ENCODE measurements at regions not wholly inside any gene's neighbourhood (a gene's known extent, or its start where the extent isn't known, plus 50 kb on each side); places are given as distances from the start of the nearest gene placed in this dataset.

DNA sequence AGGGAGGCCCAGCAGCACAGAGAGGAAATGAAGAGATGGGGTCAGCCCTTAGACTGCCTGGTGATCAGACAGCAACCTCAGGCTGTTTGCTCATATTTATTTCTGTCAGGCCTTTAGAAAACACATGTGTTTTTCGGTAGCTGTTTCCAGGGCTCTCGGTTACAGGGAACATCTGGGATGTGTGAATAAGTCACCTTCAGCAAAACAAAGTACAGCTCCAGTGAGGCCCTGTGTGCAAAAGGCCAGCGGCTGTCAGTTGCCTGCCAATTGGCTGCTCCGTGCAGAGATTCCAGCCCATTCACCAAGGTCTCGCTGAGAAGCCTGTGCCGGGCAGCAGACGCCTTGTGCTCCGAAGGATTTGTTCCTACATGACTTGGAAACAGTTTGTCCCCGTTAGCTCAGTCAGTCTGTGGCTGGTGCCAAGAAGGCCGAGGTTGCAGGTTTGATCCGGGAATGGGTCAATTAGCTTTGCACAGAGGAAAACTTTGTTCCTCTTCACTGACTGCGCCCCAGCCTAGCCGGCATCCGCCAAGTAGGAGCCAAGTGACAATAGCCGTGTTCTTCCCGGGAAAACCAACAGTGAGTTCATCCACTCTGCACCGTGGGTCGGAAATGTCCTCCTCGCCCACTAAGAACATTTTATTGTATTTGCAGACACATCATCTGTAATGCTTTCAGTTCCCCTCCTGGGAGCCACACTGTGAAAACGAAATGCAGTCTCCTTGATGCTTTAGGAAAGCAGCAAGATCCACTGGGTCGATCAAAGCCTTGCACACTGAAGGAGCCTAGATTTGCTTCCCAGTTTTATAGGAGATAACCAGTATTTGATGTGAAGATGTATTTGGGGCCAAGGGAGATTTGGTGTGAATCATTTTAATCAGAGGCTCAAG, 315.4 kb upstream of the CDYL start:
- TF ChIP-seq EGR1 (IDR thresholded peaks at IDR 0.05), result no peak
- TF ChIP-seq NFIC (IDR thresholded peaks at IDR 0.05), result no peak
- no peak for TF ChIP-seq RAD21 (IDR thresholded peaks at IDR 0.05; ENCODE audit: low read depth)
- TF ChIP-seq CEBPB (IDR thresholded peaks at IDR 0.05), result no peak
- TF ChIP-seq CREB1 (IDR thresholded peaks at IDR 0.05; ENCODE audit: low read depth), result no peak
- no peak for TF ChIP-seq FOXM1 (IDR thresholded peaks at IDR 0.05; ENCODE audit: borderline replicate concordance, low read depth)

DNA sequence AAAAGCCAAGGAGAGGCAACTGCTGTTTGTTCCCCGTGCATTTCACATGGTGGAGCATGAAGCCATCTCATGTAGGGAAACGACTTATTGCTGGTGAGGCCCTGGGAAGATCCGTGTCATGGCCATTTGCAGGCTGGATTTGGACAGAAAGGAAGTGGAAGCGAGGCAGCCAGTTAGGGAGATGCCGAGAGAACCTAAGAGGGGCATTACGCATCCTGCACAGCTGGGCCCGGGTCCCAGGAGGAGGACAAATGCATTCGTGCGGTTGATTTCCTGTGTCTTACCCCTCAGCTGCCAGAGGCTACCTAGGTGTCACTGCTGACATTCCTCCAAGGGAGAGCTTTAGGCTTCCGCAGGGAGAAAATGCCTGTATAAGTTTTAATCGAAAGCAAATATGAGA, 316.2 kb upstream of the CDYL start:
- TF ChIP-seq, protein P1, sequence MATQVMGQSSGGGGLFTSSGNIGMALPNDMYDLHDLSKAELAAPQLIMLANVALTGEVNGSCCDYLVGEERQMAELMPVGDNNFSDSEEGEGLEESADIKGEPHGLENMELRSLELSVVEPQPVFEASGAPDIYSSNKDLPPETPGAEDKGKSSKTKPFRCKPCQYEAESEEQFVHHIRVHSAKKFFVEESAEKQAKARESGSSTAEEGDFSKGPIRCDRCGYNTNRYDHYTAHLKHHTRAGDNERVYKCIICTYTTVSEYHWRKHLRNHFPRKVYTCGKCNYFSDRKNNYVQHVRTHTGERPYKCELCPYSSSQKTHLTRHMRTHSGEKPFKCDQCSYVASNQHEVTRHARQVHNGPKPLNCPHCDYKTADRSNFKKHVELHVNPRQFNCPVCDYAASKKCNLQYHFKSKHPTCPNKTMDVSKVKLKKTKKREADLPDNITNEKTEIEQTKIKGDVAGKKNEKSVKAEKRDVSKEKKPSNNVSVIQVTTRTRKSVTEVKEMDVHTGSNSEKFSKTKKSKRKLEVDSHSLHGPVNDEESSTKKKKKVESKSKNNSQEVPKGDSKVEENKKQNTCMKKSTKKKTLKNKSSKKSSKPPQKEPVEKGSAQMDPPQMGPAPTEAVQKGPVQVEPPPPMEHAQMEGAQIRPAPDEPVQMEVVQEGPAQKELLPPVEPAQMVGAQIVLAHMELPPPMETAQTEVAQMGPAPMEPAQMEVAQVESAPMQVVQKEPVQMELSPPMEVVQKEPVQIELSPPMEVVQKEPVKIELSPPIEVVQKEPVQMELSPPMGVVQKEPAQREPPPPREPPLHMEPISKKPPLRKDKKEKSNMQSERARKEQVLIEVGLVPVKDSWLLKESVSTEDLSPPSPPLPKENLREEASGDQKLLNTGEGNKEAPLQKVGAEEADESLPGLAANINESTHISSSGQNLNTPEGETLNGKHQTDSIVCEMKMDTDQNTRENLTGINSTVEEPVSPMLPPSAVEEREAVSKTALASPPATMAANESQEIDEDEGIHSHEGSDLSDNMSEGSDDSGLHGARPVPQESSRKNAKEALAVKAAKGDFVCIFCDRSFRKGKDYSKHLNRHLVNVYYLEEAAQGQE (IDR thresholded peaks at IDR 0.05; ENCODE audit: low read depth), result no peak
- TF ChIP-seq ZBTB7A (IDR thresholded peaks at IDR 0.05; ENCODE audit: low read depth) (no peak), TEAD4 (IDR thresholded peaks at IDR 0.05) (no peak), RAD21 (IDR thresholded peaks at IDR 0.05; ENCODE audit: low read depth) (no peak), TAF1 (IDR thresholded peaks at IDR 0.05; ENCODE audit: low read depth) (no peak)
- TF ChIP-seq, protein P2, sequence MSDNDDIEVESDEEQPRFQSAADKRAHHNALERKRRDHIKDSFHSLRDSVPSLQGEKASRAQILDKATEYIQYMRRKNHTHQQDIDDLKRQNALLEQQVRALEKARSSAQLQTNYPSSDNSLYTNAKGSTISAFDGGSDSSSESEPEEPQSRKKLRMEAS (IDR thresholded peaks at IDR 0.05), result no peak

DNA sequence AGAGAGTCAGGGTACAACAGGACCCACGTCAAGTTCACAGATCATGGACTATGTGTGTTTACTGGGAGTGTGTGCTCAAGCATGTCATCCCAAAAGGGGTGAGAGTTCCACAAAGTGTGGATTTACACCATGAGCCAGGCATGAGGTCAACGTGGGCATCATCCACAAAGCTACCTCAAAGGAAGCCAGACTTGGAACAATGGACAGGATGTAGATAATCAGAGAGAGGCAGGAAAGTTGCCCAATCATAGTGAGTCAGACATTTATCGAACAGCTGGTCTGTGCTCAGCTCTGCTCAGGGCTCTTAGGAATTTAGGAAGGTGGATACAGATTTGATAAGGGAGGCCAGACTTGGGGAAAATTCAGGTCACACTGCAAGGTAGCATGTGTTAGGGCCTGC, 317.2 kb upstream of the CDYL start:
- TF ChIP-seq CEBPB (IDR thresholded peaks at IDR 0.05) (peak; percentile 87), TAF1 (IDR thresholded peaks at IDR 0.05; ENCODE audit: low read depth) (no peak)
- TF ChIP-seq, protein P2 (IDR thresholded peaks at IDR 0.05), result no peak

DNA sequence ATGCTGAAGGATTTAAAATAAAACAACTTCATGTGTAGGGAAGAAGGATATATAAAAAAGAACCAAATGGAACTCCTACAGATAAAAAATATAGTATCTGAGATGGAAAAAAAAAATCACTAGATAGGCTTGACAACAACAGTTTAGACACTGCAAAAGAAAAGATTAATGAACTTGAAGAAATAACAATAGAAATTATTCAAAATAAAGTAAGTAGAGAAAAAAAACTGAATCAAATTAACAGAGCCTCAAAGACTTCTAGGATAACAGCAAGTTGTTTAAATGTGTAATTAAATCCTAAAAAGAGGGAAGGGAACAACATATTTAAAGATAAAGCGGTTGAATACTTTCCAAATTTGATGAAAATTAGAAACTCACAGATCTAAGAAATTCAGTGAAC, 316.3 kb upstream of the ECI2 start:
- no peak for TF ChIP-seq TCF12 (IDR thresholded peaks at IDR 0.05; ENCODE audit: low read depth)
- no peak for TF ChIP-seq ZBTB7A (IDR thresholded peaks at IDR 0.05; ENCODE audit: low read depth)
- no peak for TF ChIP-seq CEBPB (IDR thresholded peaks at IDR 0.05)
- TF ChIP-seq RAD21 (IDR thresholded peaks at IDR 0.05; ENCODE audit: low read depth), result no peak

DNA sequence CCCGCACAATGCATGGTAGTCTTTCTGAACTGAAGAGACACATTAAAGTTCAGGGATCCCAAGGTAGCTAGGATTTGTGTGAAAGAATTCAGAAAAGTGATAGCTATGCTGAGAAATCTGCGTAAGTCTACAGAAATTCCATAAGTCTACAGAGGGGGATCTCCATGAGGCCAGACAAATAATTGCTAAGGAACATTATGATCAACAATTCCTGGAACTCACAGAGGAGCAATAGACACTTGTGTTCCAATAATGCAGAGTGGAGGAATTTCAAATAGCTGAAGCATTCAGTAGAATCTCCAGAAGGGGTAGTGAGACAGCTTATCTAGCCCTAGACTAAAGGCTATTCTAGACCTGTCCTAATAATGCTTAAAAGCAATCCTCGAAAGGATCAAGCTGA, 315.7 kb upstream of the ECI2 start:
- TF ChIP-seq CEBPB (IDR thresholded peaks at IDR 0.05), result no peak
- no peak for TF ChIP-seq TEAD4 (IDR thresholded peaks at IDR 0.05)
- no peak for TF ChIP-seq EGR1 (IDR thresholded peaks at IDR 0.05)
- no peak for TF ChIP-seq FOXM1 (IDR thresholded peaks at IDR 0.05; ENCODE audit: borderline replicate concordance, low read depth)
- TF ChIP-seq TAF1 (IDR thresholded peaks at IDR 0.05; ENCODE audit: low read depth), result no peak
- no peak for TF ChIP-seq ZBTB7A (IDR thresholded peaks at IDR 0.05; ENCODE audit: low read depth)
- no peak for TF ChIP-seq EP300 (IDR thresholded peaks at IDR 0.05; ENCODE audit: borderline replicate concordance)
- no peak for TF ChIP-seq RAD21 (IDR thresholded peaks at IDR 0.05; ENCODE audit: low read depth)
- TF ChIP-seq CREB1 (IDR thresholded peaks at IDR 0.05; ENCODE audit: low read depth), result no peak
- TF ChIP-seq, protein P3, sequence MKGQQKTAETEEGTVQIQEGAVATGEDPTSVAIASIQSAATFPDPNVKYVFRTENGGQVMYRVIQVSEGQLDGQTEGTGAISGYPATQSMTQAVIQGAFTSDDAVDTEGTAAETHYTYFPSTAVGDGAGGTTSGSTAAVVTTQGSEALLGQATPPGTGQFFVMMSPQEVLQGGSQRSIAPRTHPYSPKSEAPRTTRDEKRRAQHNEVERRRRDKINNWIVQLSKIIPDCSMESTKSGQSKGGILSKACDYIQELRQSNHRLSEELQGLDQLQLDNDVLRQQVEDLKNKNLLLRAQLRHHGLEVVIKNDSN (IDR thresholded peaks at IDR 0.05), result no peak
- TF ChIP-seq, protein P1 (IDR thresholded peaks at IDR 0.05; ENCODE audit: low read depth), result no peak
- no peak for TF ChIP-seq TCF12 (IDR thresholded peaks at IDR 0.05; ENCODE audit: low read depth)
- TF ChIP-seq, protein P2 (IDR thresholded peaks at IDR 0.05), result no peak
- TF ChIP-seq YY1 (IDR thresholded peaks at IDR 0.05; ENCODE audit: low read depth), result no peak
- no peak for TF ChIP-seq NFIC (IDR thresholded peaks at IDR 0.05)

DNA sequence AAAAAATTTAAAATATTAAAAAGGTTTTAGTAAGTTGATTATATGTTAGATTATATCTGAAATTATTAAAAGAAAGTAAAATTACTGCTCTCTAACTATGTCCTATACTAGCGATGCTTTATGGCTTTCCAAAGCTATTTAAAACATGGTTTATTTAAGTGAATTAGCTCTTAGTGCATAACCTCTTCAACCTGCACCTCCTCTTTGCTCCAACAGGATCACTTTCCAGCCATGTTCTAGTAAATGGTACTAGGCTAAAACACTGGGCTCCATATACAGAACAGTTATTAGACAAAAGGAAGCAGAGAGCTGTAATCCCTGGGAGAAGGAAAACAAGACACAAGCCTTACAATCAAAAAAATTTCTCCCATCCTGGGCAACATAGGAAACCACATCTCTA, 314.9 kb upstream of the ECI2 start:
- no peak for TF ChIP-seq TCF12 (IDR thresholded peaks at IDR 0.05; ENCODE audit: low read depth)
- TF ChIP-seq RAD21 (IDR thresholded peaks at IDR 0.05; ENCODE audit: low read depth), result no peak
- TF ChIP-seq, protein P1 (IDR thresholded peaks at IDR 0.05; ENCODE audit: low read depth), result no peak
- TF ChIP-seq CREB1 (IDR thresholded peaks at IDR 0.05; ENCODE audit: low read depth), result no peak
- no peak for TF ChIP-seq EGR1 (IDR thresholded peaks at IDR 0.05)
